ENCODE measurements at regions not wholly inside any gene's neighbourhood (a gene's known extent, or its start where the extent isn't known, plus 50 kb on each side); places are given as distances from the start of the nearest gene placed in this dataset.
A peak's percentile ranks its signal among the peaks of the same experiment; 100 is the strongest.
"Not testable (repeated sequence)": the region's sequence is repeated elsewhere in the genome, so short reads cannot be mapped to it uniquely, and the experiment has no call there.

DNA sequence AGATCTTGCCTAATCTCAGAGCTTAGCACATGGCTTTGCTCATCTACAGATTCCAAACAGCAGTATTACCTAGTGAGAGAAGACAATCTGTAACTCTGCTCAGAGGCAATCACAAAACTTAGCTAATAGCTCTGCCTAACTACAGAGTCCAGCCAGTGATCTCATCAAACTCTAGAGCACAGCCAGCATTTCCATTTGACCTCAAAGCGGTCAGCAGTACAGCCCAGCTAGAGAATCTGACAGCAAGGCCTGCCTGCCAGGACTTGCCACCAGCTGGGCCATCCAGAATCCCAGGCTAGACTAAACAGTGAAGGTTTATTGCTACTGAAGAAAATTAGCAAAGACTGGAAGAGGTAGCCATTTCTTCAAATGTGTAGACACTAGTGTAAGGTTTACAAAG is 217.9 kb upstream of the VLDLR start:
- Mint-ChIP-seq H3K27ac (no peak overlapping the region), H3K9me3 (peaks cover 25% of the 10 kb centered on the region), H3K27me3 (peaks cover 29% of the 10 kb centered on the region), H3K4me1 (no peaks in the 10 kb centered on the region), H3K4me3 (no peak overlapping the region), H3K36me3 (no peaks in the 10 kb centered on the region)
- ATAC-seq: no peak

DNA sequence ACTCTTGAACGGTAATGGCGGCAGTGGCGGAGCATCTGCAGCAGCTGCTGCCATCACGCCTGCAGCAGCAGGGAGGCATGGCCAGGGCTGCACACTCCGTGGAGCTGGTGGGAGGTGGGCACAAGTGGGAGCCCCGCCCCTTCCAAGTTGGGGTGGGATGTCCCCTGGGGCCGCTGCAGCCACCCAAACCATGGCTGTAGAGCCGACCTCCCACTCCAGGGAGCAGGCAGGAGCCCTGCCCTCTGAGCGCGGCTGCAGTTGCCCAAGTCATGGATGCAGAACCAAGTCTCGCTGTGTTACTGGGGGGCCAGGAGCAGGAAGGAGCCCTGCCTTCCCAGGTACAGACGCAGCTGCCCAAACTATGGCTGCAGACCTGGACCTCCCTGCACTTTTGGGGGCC is 215.3 kb upstream of the VLDLR start:
- Mint-ChIP-seq H3K27me3 (peaks cover 18% of the 10 kb centered on the region), H3K9me3 (peaks cover 19% of the 10 kb centered on the region), H3K4me1 (no peaks in the 10 kb centered on the region), H3K27ac (no peak overlapping the region), H3K36me3 (no peaks in the 10 kb centered on the region), H3K4me3 (no peak overlapping the region)
- ATAC-seq: peak; percentile 34

DNA sequence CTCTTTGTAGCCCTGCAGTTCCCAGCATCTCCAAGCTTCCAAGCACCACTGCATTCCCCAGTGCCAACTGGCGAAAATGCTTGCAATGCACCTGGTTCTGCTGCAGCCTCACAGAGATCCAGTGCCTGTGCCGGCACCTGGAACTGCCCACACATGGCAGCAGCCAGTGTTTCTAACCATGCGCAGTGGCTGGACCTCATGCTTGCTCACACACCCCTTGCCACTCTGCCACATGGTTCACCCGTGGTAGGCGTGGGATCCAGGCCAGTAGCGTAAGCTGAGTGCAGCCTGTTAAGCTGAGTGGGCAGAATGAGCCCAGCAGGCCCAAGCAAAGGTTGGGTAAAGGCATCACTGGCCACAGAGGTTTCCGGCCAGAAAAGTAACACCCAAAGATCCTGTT is 214.1 kb upstream of the VLDLR start:
- H3K4me3 Mint-ChIP-seq: no peak overlapping the region
- no peaks in the 10 kb centered on the region for H3K4me1 Mint-ChIP-seq
- no peak overlapping the region for H3K27ac Mint-ChIP-seq
- peaks cover 10% of the 10 kb centered on the region for H3K27me3 Mint-ChIP-seq
- ATAC-seq: no peak
- peaks cover 14% of the 10 kb centered on the region for H3K9me3 Mint-ChIP-seq
- no peaks in the 10 kb centered on the region for H3K36me3 Mint-ChIP-seq

DNA sequence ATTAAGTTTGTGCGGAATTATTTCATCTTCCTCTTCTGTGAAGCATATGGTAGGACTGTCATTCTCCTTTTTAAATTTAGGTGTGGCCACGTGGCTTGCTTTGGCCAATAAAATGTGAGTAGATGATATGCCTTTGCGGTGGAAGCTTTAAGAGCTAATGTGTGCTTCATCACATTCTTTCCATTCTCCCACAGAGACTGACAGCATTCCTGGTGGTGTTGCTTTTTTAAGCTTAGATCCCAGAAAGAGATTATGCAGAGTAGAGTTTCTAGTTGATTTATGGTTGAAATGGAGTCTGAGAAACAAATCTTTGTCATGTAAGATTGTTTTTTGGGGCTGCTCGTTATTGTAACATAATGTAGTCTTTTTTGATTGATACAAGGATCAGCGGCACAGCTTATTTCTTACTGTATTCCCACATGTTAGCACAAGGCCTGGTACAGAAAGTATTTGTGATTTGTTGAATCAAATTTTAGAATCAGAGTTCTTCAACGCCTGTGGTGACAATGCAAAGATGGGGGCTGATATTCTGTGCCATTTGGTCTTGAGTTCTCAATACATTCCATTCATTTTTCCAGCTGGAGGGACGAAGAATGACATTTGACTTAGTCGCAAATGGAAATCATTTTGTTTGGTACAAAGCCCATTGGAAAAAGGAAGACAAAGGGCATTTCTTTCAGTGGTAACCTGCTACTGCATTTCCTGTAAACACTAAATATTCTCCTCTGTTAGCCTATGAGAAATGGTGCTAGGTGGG is 209.9 kb upstream of the VLDLR start:
- no peaks in the 10 kb centered on the region for H3K9me3 Mint-ChIP-seq
- H3K36me3 Mint-ChIP-seq: no peaks in the 10 kb centered on the region
- H3K27ac Mint-ChIP-seq: no peak overlapping the region
- no peak overlapping the region for H3K4me3 Mint-ChIP-seq
- peaks cover 9% of the 10 kb centered on the region for H3K27me3 Mint-ChIP-seq
- H3K4me1 Mint-ChIP-seq: no peaks in the 10 kb centered on the region
- ATAC-seq: no peak

DNA sequence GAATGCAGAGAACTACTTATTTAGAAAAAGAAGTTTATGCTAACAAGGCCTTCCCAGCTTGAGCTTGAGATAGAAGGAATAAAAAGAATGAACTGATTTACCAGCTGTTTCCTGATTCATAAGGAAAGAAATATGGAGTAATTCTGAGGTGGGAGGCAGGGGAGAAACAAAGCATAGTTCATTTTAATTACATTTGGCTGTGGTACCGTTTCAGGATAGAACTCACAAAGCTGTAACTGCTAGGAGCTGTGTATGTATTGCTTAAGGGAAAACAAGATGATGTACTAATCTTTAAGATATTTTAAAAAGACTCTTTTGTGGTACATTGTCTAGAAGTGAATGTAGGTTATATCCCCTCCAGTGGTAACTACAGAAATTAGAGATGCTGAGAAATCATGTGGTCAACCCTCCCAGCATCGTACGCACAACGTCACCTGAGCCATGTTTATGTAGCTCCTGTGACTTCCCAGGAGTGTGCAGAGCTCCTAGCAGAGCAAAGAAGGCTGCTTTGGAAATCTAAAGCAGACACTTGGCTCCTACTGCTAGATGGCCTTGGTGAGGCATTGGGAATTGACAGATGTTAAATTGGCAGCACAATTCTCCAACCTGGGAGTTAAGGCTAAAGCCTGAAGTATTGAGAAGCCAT is 208.3 kb upstream of the VLDLR start:
- no peak overlapping the region for H3K27ac Mint-ChIP-seq
- no peak overlapping the region for H3K4me3 Mint-ChIP-seq
- peaks cover 17% of the 10 kb centered on the region for H3K27me3 Mint-ChIP-seq
- H3K36me3 Mint-ChIP-seq: no peaks in the 10 kb centered on the region
- ATAC-seq: peak; percentile 47
- H3K9me3 Mint-ChIP-seq: no peaks in the 10 kb centered on the region
- H3K4me1 Mint-ChIP-seq: no peaks in the 10 kb centered on the region

DNA sequence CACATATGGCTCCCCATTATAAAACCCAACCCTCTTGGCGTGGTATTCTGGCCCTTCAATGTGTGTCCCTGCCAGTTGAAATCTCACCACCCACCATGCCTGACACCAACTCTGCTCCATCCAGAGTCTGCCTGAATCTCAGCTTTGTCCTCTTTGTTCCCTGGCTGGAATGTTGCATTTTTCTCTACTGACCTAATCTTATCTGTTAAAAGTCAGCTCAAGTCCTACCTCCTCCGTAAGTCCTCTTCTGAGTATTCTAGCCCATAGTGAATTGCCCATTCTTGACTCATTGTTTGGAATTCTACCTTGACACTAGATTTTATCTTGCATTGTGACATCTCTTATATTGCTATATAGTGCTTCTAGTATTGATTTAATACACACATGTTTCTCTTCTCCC is 207.1 kb upstream of the VLDLR start:
- Mint-ChIP-seq H3K4me3 (no peak overlapping the region), H3K27me3 (peaks cover 17% of the 10 kb centered on the region), H3K36me3 (no peaks in the 10 kb centered on the region), H3K9me3 (no peaks in the 10 kb centered on the region), H3K4me1 (no peaks in the 10 kb centered on the region), H3K27ac (no peak overlapping the region)
- ATAC-seq: no peak

DNA sequence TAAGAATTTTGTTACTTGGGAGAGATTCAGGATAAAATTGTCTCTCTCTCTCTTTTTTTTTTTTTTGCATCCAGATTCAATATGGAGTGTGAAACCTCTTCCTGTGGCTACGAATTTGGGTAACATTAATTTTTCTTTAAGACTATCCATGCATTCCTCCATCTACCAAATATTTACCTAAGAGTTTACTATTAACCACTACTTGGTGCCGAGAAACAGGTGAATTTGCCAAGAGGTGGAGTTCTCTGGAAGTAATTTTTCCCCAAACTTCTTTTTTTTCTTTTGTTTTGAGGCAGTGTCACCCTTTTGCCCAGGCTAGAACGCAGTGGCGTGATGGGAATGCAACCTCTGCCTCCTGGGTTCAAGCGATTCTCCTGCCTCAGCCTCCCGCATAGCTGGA is 206.3 kb upstream of the VLDLR start:
- H3K27me3 Mint-ChIP-seq: peaks cover 17% of the 10 kb centered on the region
- H3K9me3 Mint-ChIP-seq: no peaks in the 10 kb centered on the region
- H3K27ac Mint-ChIP-seq: no peak overlapping the region
- H3K4me3 Mint-ChIP-seq: no peak overlapping the region
- no peaks in the 10 kb centered on the region for H3K36me3 Mint-ChIP-seq
- ATAC-seq: no peak
- no peaks in the 10 kb centered on the region for H3K4me1 Mint-ChIP-seq

DNA sequence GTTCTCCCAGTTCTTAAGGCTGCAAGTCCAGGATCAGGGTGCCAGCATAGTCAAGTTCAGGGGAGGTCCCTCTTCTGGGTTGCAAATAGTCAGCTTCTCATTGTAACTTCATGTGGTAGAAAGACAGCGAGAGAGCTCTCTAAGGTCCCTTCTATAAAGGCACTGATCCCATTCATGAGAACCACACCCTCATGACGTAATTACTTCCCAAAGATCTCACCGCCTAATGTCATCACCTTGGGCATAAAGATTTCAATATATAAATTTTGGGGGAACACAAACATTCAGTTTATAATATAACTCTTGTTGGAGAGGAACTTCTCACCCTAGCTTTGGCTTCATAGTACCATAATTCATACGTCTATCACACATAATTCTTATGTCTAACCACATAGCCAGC is 203.9 kb upstream of the VLDLR start:
- peaks cover 17% of the 10 kb centered on the region for H3K27me3 Mint-ChIP-seq
- no peaks in the 10 kb centered on the region for H3K4me1 Mint-ChIP-seq
- no peaks in the 10 kb centered on the region for H3K9me3 Mint-ChIP-seq
- ATAC-seq: no peak
- no peak overlapping the region for H3K27ac Mint-ChIP-seq
- no peaks in the 10 kb centered on the region for H3K36me3 Mint-ChIP-seq
- no peak overlapping the region for H3K4me3 Mint-ChIP-seq

DNA sequence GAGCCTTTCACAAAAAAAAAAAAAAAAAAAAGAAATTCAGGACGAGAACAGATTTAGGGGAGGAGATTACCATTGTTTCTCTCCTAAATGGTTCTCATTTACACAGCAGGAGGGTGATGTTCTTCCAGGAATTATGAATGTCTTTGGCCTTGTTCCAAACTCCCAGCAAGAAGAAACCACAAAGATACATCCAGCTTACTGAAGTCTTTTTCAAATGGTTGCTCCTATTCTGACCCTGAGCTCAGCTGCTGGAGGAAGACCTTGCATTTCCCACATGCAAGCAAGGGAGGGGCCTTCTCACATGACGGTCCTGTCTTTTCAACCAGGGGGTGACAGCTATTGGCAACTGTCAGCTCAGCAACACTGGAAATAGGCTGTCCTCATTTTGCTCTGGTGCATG is 203.0 kb upstream of the VLDLR start:
- Mint-ChIP-seq H3K9me3 (no peaks in the 10 kb centered on the region), H3K27ac (no peak overlapping the region), H3K36me3 (no peaks in the 10 kb centered on the region), H3K4me1 (no peaks in the 10 kb centered on the region), H3K27me3 (peaks cover 17% of the 10 kb centered on the region), H3K4me3 (no peak overlapping the region)
- no peak for ATAC-seq

DNA sequence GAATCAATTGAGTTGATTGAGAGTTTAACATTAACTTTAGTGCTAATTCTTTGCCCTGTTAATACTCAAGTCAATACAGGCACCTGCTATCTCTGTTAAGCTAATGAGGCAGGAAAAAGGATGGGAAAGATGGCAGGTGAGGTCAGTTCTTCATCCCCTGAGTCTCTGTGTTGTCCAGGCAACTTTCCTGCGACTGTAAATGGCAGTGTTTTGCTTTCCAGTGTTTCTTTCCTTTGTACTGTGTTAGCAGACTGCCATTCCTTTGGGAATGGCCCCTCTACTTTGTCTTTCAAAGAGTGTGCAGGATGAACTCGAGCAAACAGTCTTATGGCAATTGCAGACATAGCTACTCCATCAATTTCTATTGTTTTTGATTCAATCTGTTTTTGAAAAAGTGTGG is 202.2 kb upstream of the VLDLR start:
- no peaks in the 10 kb centered on the region for H3K9me3 Mint-ChIP-seq
- no peaks in the 10 kb centered on the region for H3K4me1 Mint-ChIP-seq
- no peak overlapping the region for H3K4me3 Mint-ChIP-seq
- ATAC-seq: no peak
- no peak overlapping the region for H3K27ac Mint-ChIP-seq
- peaks cover 17% of the 10 kb centered on the region for H3K27me3 Mint-ChIP-seq
- no peaks in the 10 kb centered on the region for H3K36me3 Mint-ChIP-seq

DNA sequence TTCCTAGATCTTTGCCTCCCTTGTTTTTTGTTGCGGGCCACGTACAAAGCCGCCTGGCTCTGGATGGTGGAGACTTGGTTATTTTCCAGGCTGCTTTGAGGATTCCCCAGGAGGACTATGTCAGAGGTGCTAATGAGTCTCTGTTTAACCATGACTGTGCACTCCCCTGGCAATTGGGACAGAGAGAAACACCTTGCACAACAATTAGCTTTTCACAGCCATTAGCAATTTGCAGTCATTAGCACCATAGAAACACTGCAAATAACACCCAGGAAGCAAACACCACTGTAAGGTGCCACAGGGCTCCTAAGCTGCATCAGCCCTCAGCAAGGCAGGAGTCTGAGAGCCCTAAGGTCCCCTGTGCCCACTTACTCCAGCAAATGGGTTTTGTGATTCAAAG is 201.0 kb upstream of the VLDLR start:
- Mint-ChIP-seq H3K4me1 (no peaks in the 10 kb centered on the region), H3K4me3 (no peak overlapping the region), H3K36me3 (no peaks in the 10 kb centered on the region), H3K27ac (no peak overlapping the region), H3K9me3 (no peaks in the 10 kb centered on the region), H3K27me3 (peaks cover 9% of the 10 kb centered on the region)
- ATAC-seq: no peak

DNA sequence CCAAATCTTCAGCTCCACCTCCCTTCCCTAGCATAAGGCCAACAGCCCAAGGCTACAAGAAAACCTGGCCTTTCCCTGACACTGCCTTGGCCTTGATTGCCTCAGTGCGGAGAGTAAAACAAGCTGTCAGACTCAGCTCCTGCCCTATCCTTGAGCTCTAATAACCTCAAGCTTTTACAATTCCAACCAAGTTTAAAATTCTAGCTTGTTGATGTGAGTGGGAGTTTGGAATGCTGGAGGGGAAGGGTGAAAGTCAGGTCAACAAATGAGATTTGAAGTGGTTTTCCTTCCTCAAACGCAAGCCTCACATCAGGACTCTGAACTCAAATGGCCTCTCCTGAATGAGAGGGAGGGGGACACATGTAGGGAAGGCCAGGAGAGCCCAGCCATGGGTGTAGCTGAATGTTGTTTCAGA is 197.0 kb upstream of the VLDLR start:
- H3K9me3 Mint-ChIP-seq: no peaks in the 10 kb centered on the region
- no peaks in the 10 kb centered on the region for H3K27me3 Mint-ChIP-seq
- no peaks in the 10 kb centered on the region for H3K36me3 Mint-ChIP-seq
- no peaks in the 10 kb centered on the region for H3K4me1 Mint-ChIP-seq
- no peak for ATAC-seq
- no peak overlapping the region for H3K27ac Mint-ChIP-seq
- no peak overlapping the region for H3K4me3 Mint-ChIP-seq

DNA sequence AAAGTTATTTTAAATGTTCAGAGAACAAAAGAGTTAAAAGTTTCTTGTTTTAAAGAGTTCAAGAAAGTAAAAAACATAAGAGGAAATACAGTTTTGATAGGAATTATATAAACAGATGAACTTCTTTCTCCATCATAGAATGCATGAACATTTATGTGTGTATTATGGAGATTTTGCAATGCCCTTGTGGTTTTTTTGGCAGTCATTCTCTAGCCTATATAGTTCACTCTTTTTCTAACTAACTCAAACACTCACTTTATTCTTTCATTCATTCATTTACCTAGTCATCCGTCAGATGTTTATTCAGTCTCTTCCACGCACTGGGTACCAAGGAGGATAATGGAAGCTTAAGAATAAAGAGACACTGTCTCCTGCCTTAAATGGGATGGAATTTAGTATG is 195.9 kb upstream of the VLDLR start:
- H3K4me3 Mint-ChIP-seq: no peak overlapping the region
- no peaks in the 10 kb centered on the region for H3K9me3 Mint-ChIP-seq
- no peak for ATAC-seq
- H3K36me3 Mint-ChIP-seq: no peaks in the 10 kb centered on the region
- H3K27ac Mint-ChIP-seq: no peak overlapping the region
- no peaks in the 10 kb centered on the region for H3K4me1 Mint-ChIP-seq
- no peaks in the 10 kb centered on the region for H3K27me3 Mint-ChIP-seq

DNA sequence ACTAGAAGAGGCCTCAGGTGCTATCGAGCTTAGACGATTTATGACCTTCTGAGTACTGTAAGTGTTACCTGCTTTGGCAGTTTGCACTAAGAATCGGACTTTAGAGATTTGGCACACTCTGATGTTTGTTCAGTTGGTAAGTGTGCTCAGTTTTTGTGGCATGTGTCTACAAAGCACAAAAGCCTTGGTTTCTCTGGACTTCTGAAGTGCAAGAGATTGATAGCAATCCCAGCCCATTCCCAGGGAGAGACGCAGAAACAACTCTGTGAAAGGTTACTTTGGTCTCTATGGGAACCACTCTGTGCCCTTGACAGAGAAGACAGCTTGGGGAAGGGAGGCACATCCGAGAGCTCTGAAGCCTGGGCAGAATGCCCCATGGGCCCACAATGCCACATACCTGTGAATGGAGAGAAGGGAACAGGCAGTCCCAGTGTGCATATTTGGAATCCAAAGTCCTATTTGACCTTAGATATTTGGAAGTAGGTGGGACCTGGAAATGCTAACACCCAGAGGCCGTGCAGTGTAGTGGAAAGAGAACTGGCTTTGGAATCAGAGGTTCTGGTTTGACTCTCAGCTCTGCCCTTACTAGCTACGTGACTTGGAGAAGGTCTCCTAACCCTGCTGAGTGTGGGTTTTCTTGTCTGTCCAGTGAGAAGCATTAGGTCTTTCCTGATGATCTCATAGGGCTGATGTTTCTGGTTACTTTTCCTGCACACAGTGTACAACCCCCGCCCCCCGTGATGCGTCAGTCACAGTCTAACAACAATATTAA is 194.3 kb upstream of the VLDLR start:
- Mint-ChIP-seq H3K4me3 (no peak overlapping the region), H3K9me3 (no peaks in the 10 kb centered on the region), H3K27me3 (no peaks in the 10 kb centered on the region), H3K4me1 (no peaks in the 10 kb centered on the region), H3K36me3 (no peaks in the 10 kb centered on the region), H3K27ac (no peak overlapping the region)
- ATAC-seq: no peak

DNA sequence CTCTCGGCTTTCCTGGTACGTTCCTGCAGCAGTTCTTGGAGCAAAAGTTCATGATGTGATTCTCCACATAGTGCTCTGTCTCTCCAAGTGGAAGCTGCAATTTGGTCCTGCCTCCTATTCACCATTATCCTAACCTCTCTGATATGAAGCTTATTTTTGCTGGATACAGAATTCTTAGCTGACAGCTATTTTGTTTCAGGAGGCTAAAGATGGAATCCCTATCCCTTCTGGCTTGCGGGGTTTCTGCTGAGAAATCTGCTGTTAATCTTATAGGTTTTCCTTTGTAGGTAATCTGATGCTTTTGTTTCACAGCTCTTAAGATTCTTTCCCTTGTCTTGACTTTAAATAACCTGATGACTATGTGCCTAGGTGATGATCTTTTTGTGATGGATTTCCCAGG is 181.6 kb upstream of the VLDLR start:
- no peak overlapping the region for H3K4me3 Mint-ChIP-seq
- no peak overlapping the region for H3K27ac Mint-ChIP-seq
- peaks cover 39% of the 10 kb centered on the region for H3K27me3 Mint-ChIP-seq
- no peaks in the 10 kb centered on the region for H3K4me1 Mint-ChIP-seq
- no peak for ATAC-seq
- H3K9me3 Mint-ChIP-seq: peaks cover 21% of the 10 kb centered on the region
- H3K36me3 Mint-ChIP-seq: peaks cover 5% of the 10 kb centered on the region

DNA sequence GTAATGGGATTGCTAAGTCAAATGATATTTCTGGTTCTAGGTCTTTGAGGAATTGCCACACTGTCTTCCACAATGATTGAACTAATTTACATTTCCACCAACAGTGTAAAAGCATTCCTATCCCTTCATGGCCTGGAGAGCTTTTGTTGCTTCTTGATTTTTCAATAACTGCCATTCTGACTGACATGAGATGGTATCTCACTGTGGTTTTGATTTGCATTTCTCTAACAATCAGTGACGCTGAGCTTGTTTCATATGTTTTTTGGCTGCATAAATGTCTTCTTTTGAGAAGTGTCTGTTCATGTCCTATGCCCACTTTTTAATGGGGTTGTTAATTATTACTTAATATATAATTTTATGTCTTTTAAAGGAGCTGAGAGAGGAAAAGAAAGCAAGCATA is 177.7 kb upstream of the VLDLR start:
- ATAC-seq, H3K4me3 Mint-ChIP-seq, H3K4me1 Mint-ChIP-seq, H3K36me3 Mint-ChIP-seq, H3K27ac Mint-ChIP-seq: not testable (repeated sequence)
- peaks cover 11% of the 10 kb centered on the region for H3K9me3 Mint-ChIP-seq
- H3K27me3 Mint-ChIP-seq: peaks cover 25% of the 10 kb centered on the region
